ENCODE measurements at regions not wholly inside any gene's neighbourhood (a gene's known extent, or its start where the extent isn't known, plus 50 kb on each side); places are given as distances from the start of the nearest gene placed in this dataset.

- DNase-seq: no peak
Observed at GRCh38 chr2:220887271-220887870, 684.7 kb downstream of the EPHA4 start.

DNA sequence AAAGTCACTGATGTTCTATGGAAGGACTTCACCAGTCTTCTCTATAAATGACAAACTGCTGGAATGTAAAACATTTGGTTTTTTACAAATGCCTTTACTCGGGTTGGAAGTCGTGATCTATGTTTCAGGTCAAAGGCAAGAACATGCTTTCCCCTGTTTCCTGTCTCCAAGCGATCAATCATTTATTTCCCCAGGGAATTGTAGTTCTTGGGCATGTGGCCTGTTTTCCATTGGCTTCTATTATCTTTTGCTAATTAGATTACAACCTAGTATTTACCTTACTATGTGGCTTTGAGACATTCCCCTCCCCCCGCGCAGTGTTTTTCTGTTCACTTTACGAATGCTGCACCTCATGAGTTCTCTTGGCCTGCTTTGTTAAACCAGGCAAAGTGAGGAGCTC lies 684.2 kb downstream of the EPHA4 start:
- DNase-seq: no peak

GRCh38 chr2:220890931-220891330 lies 681.2 kb downstream of the EPHA4 start:
- no peak for DNase-seq

DNA sequence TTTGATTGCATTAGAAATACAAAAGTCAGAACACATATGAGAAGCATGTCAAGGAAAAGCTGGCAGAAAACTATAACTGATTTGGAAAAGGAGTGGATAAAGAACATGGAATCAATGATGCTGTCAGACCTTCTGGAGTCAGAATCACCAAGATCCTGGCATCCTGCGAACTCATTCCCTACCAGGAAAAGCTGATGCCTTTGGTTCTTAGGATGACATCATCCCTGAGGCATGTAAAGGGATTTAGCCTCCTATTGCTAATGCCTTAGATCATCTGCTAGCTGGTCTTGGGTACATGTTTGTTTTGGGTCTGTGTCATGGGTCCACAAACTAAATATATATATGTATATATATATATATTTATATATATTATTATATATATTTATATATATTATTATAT lies 680.7 kb downstream of the EPHA4 start:
- DNase-seq: no peak

- DNase-seq: no peak
Observed at GRCh38 chr2:220892018-220892634, 680.0 kb downstream of the EPHA4 start.

- DNase-seq: no peak
Observed at GRCh38 chr2:220893411-220893810, 678.7 kb downstream of the EPHA4 start.

DNA sequence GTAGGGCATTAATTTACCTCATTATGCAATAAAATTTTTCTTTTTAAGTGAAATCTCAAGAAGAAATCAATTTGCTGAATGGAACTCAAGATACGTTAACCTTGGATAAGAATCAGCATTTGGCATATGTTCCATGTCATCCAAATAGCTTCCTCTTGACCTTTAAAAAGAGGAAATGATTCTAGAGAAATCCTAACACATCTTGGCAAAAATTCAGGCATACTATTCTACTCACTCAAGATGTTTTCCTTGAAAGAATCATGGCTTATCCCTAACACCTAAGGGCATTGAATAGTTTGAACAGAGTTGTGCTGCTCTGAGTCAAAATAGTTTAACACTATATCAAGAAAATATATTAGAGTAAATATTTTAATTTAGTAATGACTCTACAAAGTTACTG lies 678.0 kb downstream of the EPHA4 start:
- no peak for DNase-seq

DNA sequence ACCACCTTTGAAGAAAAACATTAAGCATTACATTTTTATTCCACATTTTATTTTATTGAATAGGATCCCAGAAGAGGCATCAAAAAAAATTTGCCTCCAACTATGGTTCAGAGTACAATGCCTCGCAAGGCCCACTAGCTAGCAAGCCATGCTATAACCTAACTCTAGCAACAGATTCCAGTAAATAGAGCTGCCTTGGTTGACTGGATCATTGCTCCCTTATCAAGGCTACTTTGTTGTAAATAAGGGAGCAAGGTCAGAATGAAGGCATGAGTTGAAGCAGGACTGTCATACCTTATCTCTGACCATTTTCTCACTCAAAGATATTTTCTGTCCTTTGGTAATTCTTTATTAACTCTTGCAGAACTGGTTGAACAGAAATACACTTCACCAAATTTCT lies 672.6 kb downstream of the EPHA4 start:
- no peak for DNase-seq

- no peak for DNase-seq
Observed at GRCh38 chr2:220904015-220904414, 668.1 kb downstream of the EPHA4 start.

DNA sequence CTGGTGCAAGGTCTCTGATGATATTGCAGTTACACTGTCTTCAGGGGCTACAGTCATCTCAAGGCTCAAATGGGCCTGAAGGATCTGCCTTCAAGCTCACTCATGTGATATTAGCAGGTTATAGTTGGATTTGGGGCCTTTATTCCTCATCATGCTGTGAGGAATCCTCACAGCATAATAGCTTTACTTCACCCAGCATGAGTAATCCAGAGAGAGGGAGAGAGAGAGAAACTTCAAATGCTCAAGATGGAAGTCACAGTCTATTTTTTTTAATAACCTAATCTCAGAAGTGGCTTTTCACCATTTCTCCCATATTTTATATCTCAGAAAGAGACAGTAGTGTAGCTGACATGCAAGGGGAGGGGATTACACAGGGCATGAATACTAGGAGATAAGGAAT lies 658.7 kb downstream of the EPHA4 start:
- no peak for DNase-seq

- no peak for DNase-seq
Observed at GRCh38 chr2:220915092-220915623, 656.9 kb downstream of the EPHA4 start.

DNA sequence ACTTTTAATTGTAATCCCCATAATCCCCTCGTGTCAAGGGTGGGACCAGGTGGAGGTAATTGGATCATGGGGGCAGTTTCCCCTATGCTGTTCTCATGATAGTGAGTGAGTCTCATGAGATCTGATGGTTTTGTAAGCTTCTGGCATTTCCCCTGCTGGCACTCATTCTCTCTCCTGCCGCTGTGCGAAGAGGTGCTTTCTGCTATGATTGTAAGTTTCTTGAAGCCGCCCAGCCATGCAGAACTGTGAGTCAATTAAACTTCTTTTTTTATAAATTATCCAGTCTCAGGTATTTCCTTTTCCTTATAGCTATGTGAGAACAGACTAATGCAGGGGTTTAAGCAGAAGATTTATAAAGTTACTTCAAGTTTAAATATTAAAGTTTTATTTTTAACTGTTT lies 655.2 kb downstream of the EPHA4 start:
- DNase-seq: no peak

- no peak for DNase-seq
Observed at GRCh38 chr2:220930271-220931076, 641.6 kb downstream of the EPHA4 start.

GRCh38 chr2:220931491-220931890 lies 640.6 kb downstream of the EPHA4 start:
- DNase-seq: no peak

DNA sequence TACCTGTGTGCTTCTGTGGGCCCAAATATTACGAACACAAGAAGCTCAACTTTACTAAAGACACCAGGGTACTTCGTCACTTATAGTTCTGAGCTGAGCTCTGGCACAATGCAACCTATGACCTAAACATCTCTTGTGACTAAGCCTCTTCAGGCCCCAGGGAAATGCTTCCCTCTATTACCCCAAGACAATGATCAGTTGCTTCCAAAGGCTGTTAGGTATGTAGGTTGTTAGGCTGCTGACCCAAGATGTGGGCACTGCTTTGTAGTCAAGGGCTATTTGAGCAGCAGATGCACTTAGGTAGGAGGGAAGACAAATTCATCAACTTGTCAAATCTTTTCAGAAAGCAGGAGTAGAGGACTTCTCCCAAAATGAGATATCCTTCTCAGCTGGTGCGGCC lies 640.1 kb downstream of the EPHA4 start:
- DNase-seq: no peak

GRCh38 chr2:220935789-220936321 lies 636.2 kb downstream of the EPHA4 start:
- DNase-seq: no peak

- no peak for DNase-seq
Observed at GRCh38 chr2:220936641-220937197, 635.4 kb downstream of the EPHA4 start.

- no peak for DNase-seq
Observed at GRCh38 chr2:220937245-220937644, 634.9 kb downstream of the EPHA4 start.

DNA sequence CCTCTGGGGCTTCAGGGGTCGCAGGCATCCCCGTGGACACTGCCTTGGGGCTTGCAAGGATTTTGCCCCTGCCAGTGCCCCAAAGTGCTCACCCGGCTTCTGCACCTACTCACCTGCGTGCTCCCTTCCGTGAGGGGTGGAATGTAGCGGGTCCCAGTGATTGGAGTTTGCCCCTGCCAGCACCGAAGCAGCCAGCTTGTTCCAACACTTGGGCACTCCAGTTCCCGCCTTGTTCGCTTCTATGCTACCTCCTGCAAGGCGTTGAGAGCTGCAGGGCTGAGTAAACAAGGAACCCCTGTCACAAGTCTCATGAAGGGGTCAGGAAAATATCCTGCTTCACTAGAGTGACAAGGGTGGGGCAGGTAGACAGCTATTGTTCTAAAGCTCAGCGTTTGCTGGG lies 631.5 kb downstream of the EPHA4 start:
- DNase-seq: no peak

DNA sequence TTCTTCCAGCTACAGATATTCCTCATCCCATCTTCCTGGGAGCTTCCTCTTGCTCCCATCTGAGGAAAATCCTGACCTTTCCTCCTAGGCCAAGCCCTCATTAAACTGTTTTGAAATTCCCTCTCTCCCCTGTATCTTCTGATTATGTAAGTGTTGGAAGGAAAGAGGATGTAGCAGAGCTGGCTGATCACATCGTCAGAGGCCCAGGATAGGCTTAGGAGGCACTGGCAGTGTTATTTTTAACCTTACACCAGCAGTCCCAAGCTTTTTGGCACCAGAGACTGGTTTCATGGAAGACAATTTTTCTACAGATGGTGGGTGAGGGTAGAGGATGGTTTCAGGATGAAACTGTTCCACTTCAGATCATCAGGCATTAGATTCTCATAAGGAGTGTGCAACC lies 630.4 kb downstream of the EPHA4 start:
- DNase-seq: no peak

- no peak for DNase-seq
Observed at GRCh38 chr2:220946552-220946951, 625.6 kb downstream of the EPHA4 start.

GRCh38 chr2:220948579-220948978 lies 623.5 kb downstream of the EPHA4 start:
- no peak for DNase-seq

GRCh38 chr2:220949466-220949865 lies 622.6 kb downstream of the EPHA4 start:
- DNase-seq: no peak
